PC-9 (cell line): ENCODE measurements at regions not wholly inside any gene's neighbourhood (a gene's known extent, or its start where the extent isn't known, plus 50 kb on each side); places are given as distances from the start of the nearest gene placed in this dataset.

Experiments used
- BruUV-seq: library from RNA; stranded (reverse); fragments of 400-500 nt; replicated peaks from 2 replicates; lab custom pipeline; 2021; lab: Mats Ljungman, UMichigan
- CTCF ChIA-PET: fragments of 300-600 bp; sonication (Branson Sonifier 250); formaldehyde crosslinking; loops from one replicate; lab custom pipeline; 2022; ENCODE audit warnings: antibody characterized with exemption; lab: Charles Lee
- POLR2A ChIA-PET: fragments of 300-600 bp; sonication (Branson Sonifier 250); formaldehyde crosslinking; loops from one replicate; lab custom pipeline; 2022; ENCODE audit warnings: antibody characterized with exemption; ENCODE audit not compliant: unreplicated experiment; lab: Charles Lee
- DNase-seq, 2 experiments: peaks; one replicate each; pipeline versions ENCODE4 v3.0.0 to v3.0.0-alpha.2; 2015 to 2022; ENCODE audit warnings: mixed read lengths in 1 of 2
- H2AFZ ChIP-seq: fragments of 200-600 bp; sonication (generic); 2 replicates; pipeline ENCODE4 v1.8.1; 2017; ENCODE audit warnings: antibody characterized with exemption
- H3F3A ChIP-seq: fragments of 200-600 bp; sonication (generic); 2 replicates; pipeline ENCODE4 v1.8.1; 2017; ENCODE audit warnings: antibody characterized with exemption, mild to moderate bottlenecking, low read depth; ENCODE audit not compliant: insufficient read depth
- H3K27ac ChIP-seq: fragments of 200-600 bp; sonication (generic); 2 replicates; pipeline ENCODE4 v1.6.1; 2016; ENCODE audit warnings: mixed run types
- H3K27me3 ChIP-seq: fragments of 200-600 bp; sonication (generic); 2 replicates; pipeline ENCODE4 v1.6.1; 2016; ENCODE audit warnings: low read depth, mixed run types; ENCODE audit not compliant: insufficient read depth
- H3K36me3 ChIP-seq: fragments of 200-600 bp; sonication (generic); 2 replicates; pipeline ENCODE4 v1.6.1; 2016; ENCODE audit warnings: low read depth, mixed run types
- H3K4me1 ChIP-seq: fragments of 200-600 bp; sonication (generic); replicated peaks from 2 replicates; pipeline ENCODE4 v1.6.1; 2016; ENCODE audit warnings: mixed run types; ENCODE audit not compliant: insufficient read depth
- H3K4me2 ChIP-seq: fragments of 200-600 bp; sonication (generic); 2 replicates; pipeline ENCODE4 v1.6.1; 2017; ENCODE audit warnings: mixed run types
- H3K4me3 ChIP-seq: fragments of 200-600 bp; sonication (generic); 2 replicates; pipeline ENCODE4 v1.6.1; 2016; ENCODE audit warnings: mixed run types
- H3K79me2 ChIP-seq: fragments of 200-600 bp; sonication (generic); 2 replicates; pipeline ENCODE4 v1.6.1; 2017; ENCODE audit warnings: low read depth, mixed run types
- H3K9me2 ChIP-seq: fragments of 200-600 bp; sonication (generic); 2 replicates; pipeline ENCODE4 v1.8.1; 2017; ENCODE audit warnings: mild to moderate bottlenecking; ENCODE audit not compliant: insufficient read depth
- H3K9me3 ChIP-seq: fragments of 200-600 bp; sonication (generic); 2 replicates; pipeline ENCODE4 v1.8.1; 2016; ENCODE audit warnings: low read depth; ENCODE audit not compliant: insufficient read depth
- H4K20me1 ChIP-seq: fragments of 200-600 bp; sonication (generic); 2 replicates; pipeline ENCODE4 v1.8.1; 2017; ENCODE audit not compliant: insufficient read depth
- EZH2 ChIP-seq: fragments of 200-600 bp; sonication (generic); IDR thresholded peaks from 2 replicates; pipeline ENCODE4 v1.8.0; 2017; ENCODE audit warnings: antibody characterized with exemption, low read depth
- intact Hi-C: fragments of 100-400 bp; cut with micrococcal nuclease; formaldehyde crosslinking; loops from one replicate; pipeline ENCODE4 v1.10.0; 2022; ENCODE audit not compliant: unreplicated experiment
- TF ChIP-seq, protein P1 (sequence below): fragments of 200-600 bp; sonication (generic); conservative IDR thresholded peaks from 2 replicates; pipeline ENCODE4 v1.6.1; 2017; ENCODE audit warnings: mixed run types, antibody characterized with exemption, mild to moderate bottlenecking, moderate library complexity

DNA sequence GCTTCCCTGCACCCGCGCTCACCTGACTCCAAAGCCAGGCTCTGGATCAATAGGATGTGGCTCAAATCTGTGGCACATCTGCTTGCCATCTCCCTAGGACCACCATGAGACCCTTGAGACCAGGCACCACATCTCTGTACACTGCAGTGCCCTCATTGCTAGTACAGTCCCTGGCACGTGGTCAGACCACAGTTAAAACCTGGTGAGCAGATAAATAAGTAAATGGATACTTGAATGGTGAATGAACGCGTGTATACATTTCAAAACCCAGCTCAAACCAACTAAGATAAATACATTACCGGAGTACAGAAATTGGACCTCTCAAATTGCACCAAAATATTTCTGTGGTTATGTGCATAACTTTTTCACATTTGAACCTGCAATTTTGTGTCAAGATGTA is 221.2 kb upstream of the IRX4 start:
- Histone ChIP-seq H3K27ac (no peak overlapping the region), H3K27me3 (peaks cover 80% of the 10 kb centered on the region), H3K9me2 (no peaks in the 10 kb centered on the region), H3K4me1 (no peaks in the 10 kb centered on the region), H2AFZ (no peak overlapping the region), H3K79me2 (no peaks in the 10 kb centered on the region), H3K9me3 (no peaks in the 10 kb centered on the region), H4K20me1 (no peaks in the 10 kb centered on the region; the same call in 1 of the 2 replicates), H3K4me2 (no peak overlapping the region), H3K36me3 (no peaks in the 10 kb centered on the region), H3K4me3 (no peak overlapping the region), H3F3A (no peaks in the 10 kb centered on the region)
- TF ChIP-seq, protein P1, sequence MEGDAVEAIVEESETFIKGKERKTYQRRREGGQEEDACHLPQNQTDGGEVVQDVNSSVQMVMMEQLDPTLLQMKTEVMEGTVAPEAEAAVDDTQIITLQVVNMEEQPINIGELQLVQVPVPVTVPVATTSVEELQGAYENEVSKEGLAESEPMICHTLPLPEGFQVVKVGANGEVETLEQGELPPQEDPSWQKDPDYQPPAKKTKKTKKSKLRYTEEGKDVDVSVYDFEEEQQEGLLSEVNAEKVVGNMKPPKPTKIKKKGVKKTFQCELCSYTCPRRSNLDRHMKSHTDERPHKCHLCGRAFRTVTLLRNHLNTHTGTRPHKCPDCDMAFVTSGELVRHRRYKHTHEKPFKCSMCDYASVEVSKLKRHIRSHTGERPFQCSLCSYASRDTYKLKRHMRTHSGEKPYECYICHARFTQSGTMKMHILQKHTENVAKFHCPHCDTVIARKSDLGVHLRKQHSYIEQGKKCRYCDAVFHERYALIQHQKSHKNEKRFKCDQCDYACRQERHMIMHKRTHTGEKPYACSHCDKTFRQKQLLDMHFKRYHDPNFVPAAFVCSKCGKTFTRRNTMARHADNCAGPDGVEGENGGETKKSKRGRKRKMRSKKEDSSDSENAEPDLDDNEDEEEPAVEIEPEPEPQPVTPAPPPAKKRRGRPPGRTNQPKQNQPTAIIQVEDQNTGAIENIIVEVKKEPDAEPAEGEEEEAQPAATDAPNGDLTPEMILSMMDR, result no peak
- no peak for TF ChIP-seq EZH2
- no peak for DNase-seq
- ChIA-PET POLR2A (no interaction called here), CTCF (no interaction called here)
- BruUV-seq, result no TSS peak
- intact Hi-C loops, result no loop called here

DNA sequence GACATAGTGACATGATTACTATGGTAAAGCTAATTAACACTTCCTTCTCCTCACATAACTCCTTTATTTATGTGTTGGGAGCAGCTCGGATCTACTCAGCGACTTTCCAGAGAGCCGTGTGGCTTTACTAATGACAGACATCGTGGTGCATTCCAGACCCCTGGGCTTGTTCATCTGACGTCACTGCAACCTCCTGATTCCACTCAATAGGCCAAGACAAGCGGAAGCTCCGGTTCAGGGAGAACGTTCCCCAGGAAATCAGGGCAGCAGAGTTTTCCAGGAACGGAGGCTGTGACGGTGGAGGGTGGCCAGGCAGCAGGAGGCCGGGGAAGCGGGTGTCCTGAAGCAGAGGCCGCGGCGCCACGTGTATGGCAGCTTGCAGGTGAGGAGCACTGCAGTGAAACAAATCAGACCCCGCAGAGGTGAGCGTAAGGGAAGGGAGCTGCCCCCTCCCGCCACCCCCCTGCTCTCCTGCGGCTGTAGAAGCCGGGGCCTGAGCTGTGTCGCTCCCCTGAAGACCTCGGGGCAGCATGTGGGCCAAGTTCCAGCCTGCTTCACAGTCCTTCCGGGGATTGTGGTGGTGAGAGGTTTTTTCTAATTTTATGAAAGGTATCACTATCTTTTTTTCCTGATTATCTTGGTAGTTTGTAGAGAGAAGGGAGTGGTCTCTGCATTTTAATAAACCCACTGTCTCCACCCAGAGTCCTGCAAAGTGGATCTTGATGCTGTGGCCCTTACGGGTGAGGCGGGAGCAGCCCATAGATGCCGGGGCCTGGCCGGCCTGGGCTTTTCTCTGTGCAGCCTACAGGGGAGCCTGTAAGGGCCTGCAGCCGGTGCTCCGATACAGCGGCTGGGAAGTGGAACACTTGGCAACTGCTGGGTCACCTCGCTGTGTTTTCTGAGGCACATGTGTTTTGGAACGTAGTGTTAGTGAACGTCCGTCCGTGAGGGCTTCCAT is 220.4 kb upstream of the IRX4 start:
- TF ChIP-seq, protein P1, result no peak
- TF ChIP-seq EZH2, result 0 out of 2 replicates have a peak, but pooled peaks have one; percentile 68
- DNase-seq, result no peak
- Histone ChIP-seq H3K4me1 (no peaks in the 10 kb centered on the region), H3K79me2 (no peaks in the 10 kb centered on the region), H4K20me1 (no peaks in the 10 kb centered on the region; the same call in 1 of the 2 replicates), H3K9me3 (no peaks in the 10 kb centered on the region), H2AFZ (no peak overlapping the region), H3K4me2 (no peak overlapping the region), H3K36me3 (no peaks in the 10 kb centered on the region), H3K9me2 (no peaks in the 10 kb centered on the region), H3K27me3 (peaks cover 88% of the 10 kb centered on the region), H3F3A (no peaks in the 10 kb centered on the region), H3K4me3 (no peak overlapping the region), H3K27ac (no peak overlapping the region)
- ChIA-PET CTCF (no interaction called here), POLR2A (no interaction called here)
- intact Hi-C loops, result no loop called here
- no TSS peak for BruUV-seq

DNA sequence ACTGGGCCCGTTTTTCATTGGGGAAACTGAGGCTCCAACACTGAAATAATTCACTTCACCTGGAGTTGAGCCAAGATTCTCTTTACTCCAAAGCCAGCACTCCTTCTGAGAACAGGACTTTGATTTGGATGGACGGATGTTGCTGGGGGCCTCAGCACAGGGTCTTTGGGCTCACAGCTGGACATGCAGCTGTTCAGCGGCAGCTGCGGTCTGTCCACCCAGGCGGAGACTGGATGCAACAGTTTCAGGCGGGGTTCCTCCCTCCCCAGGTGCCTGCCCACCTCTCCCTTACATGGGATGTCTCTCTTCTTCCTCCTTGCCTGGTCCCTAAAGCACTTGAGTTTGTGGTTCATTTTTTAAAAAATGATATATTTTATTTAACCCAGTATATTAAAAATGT is 219.0 kb upstream of the IRX4 start:
- ChIA-PET POLR2A (no interaction called here), CTCF (interaction anchor here (0.7 kb wide), 1 partner anchor 1963 kb away, joined by 8 read pairs; no protein-coding TSS in a partner anchor)
- Histone ChIP-seq H2AFZ (no peak overlapping the region), H3K4me3 (no peak overlapping the region), H3K9me2 (no peaks in the 10 kb centered on the region), H3K79me2 (no peaks in the 10 kb centered on the region), H3K27ac (no peak overlapping the region), H3K4me1 (no peaks in the 10 kb centered on the region), H3K36me3 (no peaks in the 10 kb centered on the region), H4K20me1 (no peaks in the 10 kb centered on the region; the same call in 1 of the 2 replicates), H3K4me2 (no peak overlapping the region), H3K27me3 (peaks cover 100% of the 10 kb centered on the region), H3K9me3 (no peaks in the 10 kb centered on the region), H3F3A (no peaks in the 10 kb centered on the region)
- no TSS peak for BruUV-seq
- DNase-seq, result no peak
- intact Hi-C loops, result no loop called here
- TF ChIP-seq, protein P1, result no peak
- TF ChIP-seq EZH2, result no peak
